GM12873 (cell line): ENCODE measurements at regions not wholly inside any gene's neighbourhood (a gene's known extent, or its start where the extent isn't known, plus 50 kb on each side); places are given as distances from the start of the nearest gene placed in this dataset.

Experiments used
- CTCF ChIP-seq: IDR thresholded peaks from 2 replicates; pipeline ENCODE4 v1.5.1; 2012; ENCODE audit warnings: low read depth, mild to moderate bottlenecking, moderate library complexity, low read length, control low read depth; ENCODE audit not compliant: insufficient read depth; ENCODE audit errors: missing control alignments

- no peak for TF ChIP-seq CTCF
Measured at GRCh38 chr4:8938137-8938536, 66.5 kb upstream of the HMX1 start.

DNA sequence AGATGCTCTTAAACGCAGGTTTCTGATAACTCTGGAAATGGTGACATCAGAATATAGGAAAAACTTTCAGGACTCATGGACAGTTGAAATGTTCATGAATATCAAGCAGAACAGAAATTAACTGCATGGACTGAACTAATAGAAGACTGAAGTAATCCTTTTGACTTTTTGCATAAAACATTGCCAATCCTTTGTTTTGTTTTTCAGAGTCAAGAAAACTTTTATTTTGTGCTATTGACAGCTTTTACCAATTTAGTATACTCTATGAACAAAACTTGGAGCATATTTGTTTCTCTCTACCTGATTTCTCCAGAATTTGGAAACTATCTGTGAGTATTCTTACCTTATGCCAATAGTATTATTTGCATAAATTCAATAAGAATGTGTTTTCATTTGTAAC, 61.2 kb upstream of the HMX1 start:
- TF ChIP-seq CTCF = no peak

GRCh38 chr4:8928074-8928473, 56.4 kb upstream of the HMX1 start:
- TF ChIP-seq CTCF = no peak

GRCh38 chr4:8922481-8922880, 50.8 kb upstream of the HMX1 start:
- TF ChIP-seq CTCF = no peak

- TF ChIP-seq CTCF = no peak
Measured at GRCh38 chr4:8921465-8921864, 49.8 kb upstream of the HMX1 start.
